GM23338 (cell line): ENCODE measurements at regions not wholly inside any gene's neighbourhood (a gene's known extent, or its start where the extent isn't known, plus 50 kb on each side); places are given as distances from the start of the nearest gene placed in this dataset.

Source experiments
- ATAC-seq: fragments of 200-7000 bp; cut with Tn5 transposase; 3 replicates; pipeline ENCODE4 v1.9.1; 2020
- DNase-seq: peaks from one replicate; pipeline ENCODE4 v3.0.0-alpha.2; 2015; ENCODE audit warnings: low spot score
- H2AFZ ChIP-seq: fragments of 200-600 bp; sonication (generic); 2 replicates; pipeline ENCODE4 v1.8.0; 2016; ENCODE audit warnings: antibody characterized with exemption, mild to moderate bottlenecking, moderate library complexity
- H3F3A ChIP-seq: fragments of 200-600 bp; sonication (generic); replicated peaks from 2 replicates; pipeline ENCODE4 v1.8.0; 2017; ENCODE audit warnings: antibody characterized with exemption, mixed run types, low read depth
- H3K27ac ChIP-seq: fragments of 200-600 bp; sonication (generic); 2 replicates; pipeline ENCODE4 v1.6.1; 2016; ENCODE audit warnings: low read depth
- H3K27me3 ChIP-seq: fragments of 200-600 bp; sonication (generic); 2 replicates; pipeline ENCODE4 v1.8.0; 2016; ENCODE audit warnings: mild to moderate bottlenecking, mixed run types, moderate library complexity; ENCODE audit not compliant: insufficient read depth
- H3K36me3 ChIP-seq: fragments of 200-600 bp; sonication (generic); 2 replicates; pipeline ENCODE4 v1.8.0; 2016; ENCODE audit warnings: mild to moderate bottlenecking; ENCODE audit not compliant: insufficient read depth
- H3K4me1 ChIP-seq: fragments of 200-600 bp; sonication (generic); 2 replicates; pipeline ENCODE4 v1.8.0; 2016; ENCODE audit warnings: mild to moderate bottlenecking, moderate library complexity; ENCODE audit not compliant: insufficient read depth
- H3K4me2 ChIP-seq: fragments of 200-600 bp; sonication (generic); 2 replicates; pipeline ENCODE4 v1.7.1; 2017; ENCODE audit warnings: mixed run types
- H3K4me3 ChIP-seq: fragments of 200-600 bp; sonication (generic); 2 replicates; pipeline ENCODE4 v1.6.1; 2016; ENCODE audit warnings: mixed run types
- H3K79me2 ChIP-seq: fragments of 200-600 bp; sonication (generic); replicated peaks from 2 replicates; pipeline ENCODE4 v1.8.0; 2017; ENCODE audit warnings: mild to moderate bottlenecking; ENCODE audit not compliant: insufficient read depth
- H3K9me2 ChIP-seq: fragments of 200-600 bp; sonication (generic); 2 replicates; pipeline ENCODE4 v1.8.0; 2017; ENCODE audit not compliant: insufficient read depth
- H4K20me1 ChIP-seq: fragments of 200-600 bp; sonication (generic); replicated peaks from 2 replicates; pipeline ENCODE4 v1.8.0; 2017; ENCODE audit warnings: mild to moderate bottlenecking; ENCODE audit not compliant: insufficient read depth
- H3K27ac Mint-ChIP-seq: 2 replicates; pipeline ENCODE4 v1.8.0; 2020; ENCODE audit warnings: inconsistent platforms, mild to moderate bottlenecking, moderate library complexity, mixed read lengths
- H3K27me3 Mint-ChIP-seq: 3 replicates; pipeline ENCODE4 v1.8.0; 2022; ENCODE audit warnings: low read depth, mild to moderate bottlenecking, moderate library complexity, mixed read lengths, inconsistent platforms; ENCODE audit not compliant: insufficient read depth, poor library complexity
- H3K36me3 Mint-ChIP-seq: 3 replicates; pipeline ENCODE4 v1.8.0; 2021; ENCODE audit warnings: low read depth, mild to moderate bottlenecking, inconsistent platforms, moderate library complexity, mixed read lengths
- H3K4me1 Mint-ChIP-seq: 3 replicates; pipeline ENCODE4 v1.8.0; 2020; ENCODE audit warnings: mild to moderate bottlenecking, inconsistent platforms, mixed read lengths
- H3K4me3 Mint-ChIP-seq: 3 replicates; pipeline ENCODE4 v1.8.0; 2021; ENCODE audit warnings: moderate library complexity, mild to moderate bottlenecking, inconsistent platforms, mixed read lengths
- H3K9me3 Mint-ChIP-seq: 3 replicates; pipeline ENCODE4 v1.8.0; 2020; ENCODE audit warnings: moderate library complexity, mild to moderate bottlenecking, inconsistent platforms, mixed read lengths
- CREB1 ChIP-seq: fragments of 250-450 bp; sonication (Bioruptor Pico); IDR thresholded peaks from 2 replicates; pipeline ENCODE4 v1.5.0; 2020; ENCODE audit warnings: low read depth, mild to moderate bottlenecking, moderate library complexity
- EZH2 ChIP-seq: fragments of 200-600 bp; sonication (generic); IDR thresholded peaks from one replicate; pipeline ENCODE4 v1.8.0; 2017; ENCODE audit warnings: antibody characterized with exemption, mild to moderate bottlenecking, low read depth; ENCODE audit not compliant: unreplicated experiment
- EZH2phosphoT487 ChIP-seq: fragments of 200-600 bp; sonication (generic); IDR thresholded peaks from one replicate; pipeline ENCODE4 v1.8.1; 2018; ENCODE audit warnings: antibody characterized with exemption; ENCODE audit not compliant: unreplicated experiment
- JUNB ChIP-seq: IDR thresholded peaks from one replicate; pipeline ENCODE4 v1.6.1; 2016; ENCODE audit warnings: antibody characterized with exemption; ENCODE audit not compliant: unreplicated experiment
- NANOG ChIP-seq: IDR thresholded peaks from 2 replicates; pipeline ENCODE4 v1.6.1; 2016; ENCODE audit warnings: antibody characterized with exemption, borderline replicate concordance
- POLR2AphosphoS5 ChIP-seq: IDR thresholded peaks from 2 replicates; pipeline ENCODE4 v1.6.1; 2016; ENCODE audit warnings: antibody characterized with exemption, low read depth
- STAT1 ChIP-seq: IDR thresholded peaks from one replicate; pipeline ENCODE4 v1.6.1; 2016; ENCODE audit warnings: antibody characterized with exemption; ENCODE audit not compliant: unreplicated experiment
- ZNF114 ChIP-seq: fragments of 250-450 bp; sonication (Bioruptor Pico); IDR thresholded peaks from 2 replicates; pipeline ENCODE4 v1.5.0; 2020; ENCODE audit warnings: mild to moderate bottlenecking, moderate library complexity
- ZNF331 ChIP-seq: fragments of 250-450 bp; sonication (Bioruptor Pico); IDR thresholded peaks from 2 replicates; pipeline ENCODE4 v1.5.0; 2020; ENCODE audit warnings: low read depth, mild to moderate bottlenecking, moderate library complexity
- ZNF462 ChIP-seq: fragments of 250-450 bp; sonication (Bioruptor Pico); IDR thresholded peaks from 2 replicates; pipeline ENCODE4 v1.5.0; 2020; ENCODE audit warnings: mild to moderate bottlenecking, moderate library complexity
- TF ChIP-seq, protein P1 (sequence below): IDR thresholded peaks from 2 replicates; pipeline ENCODE4 v1.6.1; 2016; ENCODE audit warnings: antibody characterized with exemption
- TF ChIP-seq, protein P2 (sequence below), 2 experiments: fragments of 200-600 bp in 1 of 2; sonication (generic) in 1 of 2; conservative IDR thresholded peaks; 2 replicates each; pipeline versions ENCODE4 v1.5.1 to v1.6.1; 2016 to 2017; ENCODE audit warnings: antibody characterized with exemption in 2 of 2, low read depth in 2 of 2, mild to moderate bottlenecking in 2 of 2, moderate library complexity in 1 of 2
- TF ChIP-seq, protein P3 (sequence below): IDR thresholded peaks from one replicate; pipeline ENCODE4 v1.6.1; 2018; ENCODE audit warnings: antibody characterized with exemption; ENCODE audit not compliant: unreplicated experiment

DNA sequence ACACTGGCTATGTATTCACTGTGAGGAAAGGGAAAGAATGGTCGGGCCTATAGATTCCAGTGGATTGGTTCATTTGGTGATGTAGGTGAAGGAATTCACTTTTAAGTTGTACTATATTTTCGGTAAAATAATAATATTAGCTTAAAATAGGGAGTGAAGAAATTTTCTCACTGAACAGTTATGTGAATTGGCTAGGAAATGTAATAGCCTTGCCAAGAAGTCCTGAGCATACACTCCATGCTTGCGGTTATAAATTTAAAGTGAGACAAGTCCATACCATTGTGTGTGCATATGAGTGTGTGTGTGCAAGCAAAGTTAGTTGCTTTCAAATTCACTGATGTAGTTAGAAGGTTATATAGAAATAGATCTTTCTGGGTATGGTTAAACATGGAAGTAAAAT is 1651.0 kb downstream of the NCAM2 start:
- no peak overlapping the region for H3K27ac Mint-ChIP-seq
- H3F3A ChIP-seq: no peaks in the 10 kb centered on the region
- H3K27me3 ChIP-seq: no peaks in the 10 kb centered on the region
- TF ChIP-seq, protein P1, sequence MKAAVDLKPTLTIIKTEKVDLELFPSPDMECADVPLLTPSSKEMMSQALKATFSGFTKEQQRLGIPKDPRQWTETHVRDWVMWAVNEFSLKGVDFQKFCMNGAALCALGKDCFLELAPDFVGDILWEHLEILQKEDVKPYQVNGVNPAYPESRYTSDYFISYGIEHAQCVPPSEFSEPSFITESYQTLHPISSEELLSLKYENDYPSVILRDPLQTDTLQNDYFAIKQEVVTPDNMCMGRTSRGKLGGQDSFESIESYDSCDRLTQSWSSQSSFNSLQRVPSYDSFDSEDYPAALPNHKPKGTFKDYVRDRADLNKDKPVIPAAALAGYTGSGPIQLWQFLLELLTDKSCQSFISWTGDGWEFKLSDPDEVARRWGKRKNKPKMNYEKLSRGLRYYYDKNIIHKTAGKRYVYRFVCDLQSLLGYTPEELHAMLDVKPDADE: no peak
- TF ChIP-seq, protein P2, sequence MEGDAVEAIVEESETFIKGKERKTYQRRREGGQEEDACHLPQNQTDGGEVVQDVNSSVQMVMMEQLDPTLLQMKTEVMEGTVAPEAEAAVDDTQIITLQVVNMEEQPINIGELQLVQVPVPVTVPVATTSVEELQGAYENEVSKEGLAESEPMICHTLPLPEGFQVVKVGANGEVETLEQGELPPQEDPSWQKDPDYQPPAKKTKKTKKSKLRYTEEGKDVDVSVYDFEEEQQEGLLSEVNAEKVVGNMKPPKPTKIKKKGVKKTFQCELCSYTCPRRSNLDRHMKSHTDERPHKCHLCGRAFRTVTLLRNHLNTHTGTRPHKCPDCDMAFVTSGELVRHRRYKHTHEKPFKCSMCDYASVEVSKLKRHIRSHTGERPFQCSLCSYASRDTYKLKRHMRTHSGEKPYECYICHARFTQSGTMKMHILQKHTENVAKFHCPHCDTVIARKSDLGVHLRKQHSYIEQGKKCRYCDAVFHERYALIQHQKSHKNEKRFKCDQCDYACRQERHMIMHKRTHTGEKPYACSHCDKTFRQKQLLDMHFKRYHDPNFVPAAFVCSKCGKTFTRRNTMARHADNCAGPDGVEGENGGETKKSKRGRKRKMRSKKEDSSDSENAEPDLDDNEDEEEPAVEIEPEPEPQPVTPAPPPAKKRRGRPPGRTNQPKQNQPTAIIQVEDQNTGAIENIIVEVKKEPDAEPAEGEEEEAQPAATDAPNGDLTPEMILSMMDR (conservative IDR thresholded peaks at IDR 0.05; ENCODE audit: low read depth in 2 of 2): no peak
- TF ChIP-seq POLR2AphosphoS5 (no peak), ZNF114 (CRISPR knock-in tag) (no peak), NANOG (no peak), CREB1 (CRISPR knock-in tag) (no peak), ZNF462 (no peak), ZNF331 (CRISPR knock-in tag) (no peak), EZH2 (no peak), JUNB (no peak), EZH2phosphoT487 (no peak), STAT1 (no peak)
- TF ChIP-seq, protein P3, sequence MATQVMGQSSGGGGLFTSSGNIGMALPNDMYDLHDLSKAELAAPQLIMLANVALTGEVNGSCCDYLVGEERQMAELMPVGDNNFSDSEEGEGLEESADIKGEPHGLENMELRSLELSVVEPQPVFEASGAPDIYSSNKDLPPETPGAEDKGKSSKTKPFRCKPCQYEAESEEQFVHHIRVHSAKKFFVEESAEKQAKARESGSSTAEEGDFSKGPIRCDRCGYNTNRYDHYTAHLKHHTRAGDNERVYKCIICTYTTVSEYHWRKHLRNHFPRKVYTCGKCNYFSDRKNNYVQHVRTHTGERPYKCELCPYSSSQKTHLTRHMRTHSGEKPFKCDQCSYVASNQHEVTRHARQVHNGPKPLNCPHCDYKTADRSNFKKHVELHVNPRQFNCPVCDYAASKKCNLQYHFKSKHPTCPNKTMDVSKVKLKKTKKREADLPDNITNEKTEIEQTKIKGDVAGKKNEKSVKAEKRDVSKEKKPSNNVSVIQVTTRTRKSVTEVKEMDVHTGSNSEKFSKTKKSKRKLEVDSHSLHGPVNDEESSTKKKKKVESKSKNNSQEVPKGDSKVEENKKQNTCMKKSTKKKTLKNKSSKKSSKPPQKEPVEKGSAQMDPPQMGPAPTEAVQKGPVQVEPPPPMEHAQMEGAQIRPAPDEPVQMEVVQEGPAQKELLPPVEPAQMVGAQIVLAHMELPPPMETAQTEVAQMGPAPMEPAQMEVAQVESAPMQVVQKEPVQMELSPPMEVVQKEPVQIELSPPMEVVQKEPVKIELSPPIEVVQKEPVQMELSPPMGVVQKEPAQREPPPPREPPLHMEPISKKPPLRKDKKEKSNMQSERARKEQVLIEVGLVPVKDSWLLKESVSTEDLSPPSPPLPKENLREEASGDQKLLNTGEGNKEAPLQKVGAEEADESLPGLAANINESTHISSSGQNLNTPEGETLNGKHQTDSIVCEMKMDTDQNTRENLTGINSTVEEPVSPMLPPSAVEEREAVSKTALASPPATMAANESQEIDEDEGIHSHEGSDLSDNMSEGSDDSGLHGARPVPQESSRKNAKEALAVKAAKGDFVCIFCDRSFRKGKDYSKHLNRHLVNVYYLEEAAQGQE: no peak
- no peaks in the 10 kb centered on the region for H3K4me1 Mint-ChIP-seq
- no peak overlapping the region for H3K4me3 Mint-ChIP-seq
- H3K4me2 ChIP-seq: no peak overlapping the region
- no peak overlapping the region for H3K4me3 ChIP-seq
- H3K9me3 Mint-ChIP-seq: no peaks in the 10 kb centered on the region
- no peaks in the 10 kb centered on the region for H4K20me1 ChIP-seq
- H3K36me3 ChIP-seq: no peaks in the 10 kb centered on the region
- no peak for ATAC-seq
- H3K27ac ChIP-seq: no peak overlapping the region
- no peaks in the 10 kb centered on the region for H3K79me2 ChIP-seq
- no peak for DNase-seq
- H2AFZ ChIP-seq: no peak overlapping the region
- no peaks in the 10 kb centered on the region for H3K27me3 Mint-ChIP-seq
- H3K36me3 Mint-ChIP-seq: no peaks in the 10 kb centered on the region
- no peaks in the 10 kb centered on the region for H3K9me2 ChIP-seq
- H3K4me1 ChIP-seq: no peaks in the 10 kb centered on the region
